Esophagus muscularis mucosa (tissue), 4 donors: ENCODE measurements at regions not wholly inside any gene's neighbourhood (a gene's known extent, or its start where the extent isn't known, plus 50 kb on each side); places are given as distances from the start of the nearest gene placed in this dataset.

Experiments used
- DNase-seq: peaks from one replicate; pipeline ENCODE4 v3.0.0-alpha.2; 2017; ENCODE audit errors: extremely low spot score
- H3K27ac ChIP-seq, 4 donors: fragments of 200-600 bp; sonication (generic); replicated peaks in 1 of 4; 1 replicate in 3 of 4; 2 replicates in 1 of 4; pipeline ENCODE4 v1.5.1; 2016 to 2019; ENCODE audit warnings: mild to moderate bottlenecking in 1 of 4
- H3K27me3 ChIP-seq, 4 donors: fragments of 200-600 bp; sonication (generic); one replicate each; pipeline versions ENCODE4 v1.5.1 to v1.6.0; 2016 to 2019
- H3K36me3 ChIP-seq, 4 donors: fragments of 200-600 bp; sonication (generic); one replicate each; pipeline ENCODE4 v1.5.1; 2016 to 2019
- H3K4me1 ChIP-seq, 4 donors: fragments of 200-600 bp; sonication (generic); one replicate each; pipeline ENCODE4 v1.5.1; 2016 to 2019
- H3K4me3 ChIP-seq, 4 donors: fragments of 200-600 bp; sonication (generic); 1 replicate in 2 of 4; 2 replicates in 2 of 4; pipeline ENCODE4 v1.5.1; 2016 to 2019; ENCODE audit warnings: mild to moderate bottlenecking in 4 of 4, moderate library complexity in 1 of 4
- H3K9me3 ChIP-seq, 4 donors: fragments of 200-600 bp; sonication (generic); 1 replicate in 3 of 4; 2 replicates in 1 of 4; pipeline ENCODE4 v1.5.1; 2016 to 2019
- CTCF ChIP-seq, 3 experiments: fragments of 200-600 bp in 2 of 3; fragments of 450-650 bp in 1 of 3; sonication (generic) in 2 of 3; IDR thresholded peaks; one replicate each; pipeline ENCODE4 v1.5.1; 2017 to 2019; ENCODE audit warnings: antibody characterized with exemption in 3 of 3, mild to moderate bottlenecking in 2 of 3, moderate library complexity in 1 of 3
- EP300 ChIP-seq: sonication (generic); formaldehyde crosslinking; IDR thresholded peaks from one replicate; pipeline ENCODE4 v1.6.1; 2017; ENCODE audit warnings: antibody characterized with exemption
- POLR2A ChIP-seq: fragments of 450-650 bp; IDR thresholded peaks from one replicate; pipeline ENCODE4 v1.6.1; 2017; ENCODE audit warnings: antibody characterized with exemption, moderate library complexity, mild to moderate bottlenecking, low read depth
- POLR2AphosphoS5 ChIP-seq, 2 donors: sonication (generic); formaldehyde crosslinking; IDR thresholded peaks; one replicate each; pipeline ENCODE4 v1.6.1; 2017; ENCODE audit warnings: antibody characterized with exemption in 2 of 2
- WGBS: methylation state at CpG from one replicate; pipeline ENCODE4 v1.1.5; 2018; 5-methylcytosine and 5-hydroxymethylcytosine counted together
- intact Hi-C: fragments of 100-400 bp; cut with DNase I; formaldehyde crosslinking; loops from one replicate; pipeline ENCODE4 v1.15.1; 2023

- peaks cover 0 to 49% (median 0%) of the 10 kb centered on the region in 4 donors for H3K27me3 ChIP-seq
- DNase-seq: no peak
- H3K36me3 ChIP-seq: no peaks in the 10 kb centered on the region
- 56% methylated on average over 5 of the region's 5 CpGs for WGBS
- no peaks in the 10 kb centered on the region for H3K9me3 ChIP-seq
- no peak overlapping the region for H3K4me3 ChIP-seq
- intact Hi-C loops: no loop called here
- no peak overlapping the region for H3K27ac ChIP-seq
- no peaks in the 10 kb centered on the region for H3K4me1 ChIP-seq
- no peak for TF ChIP-seq EP300
- TF ChIP-seq POLR2A: no peak
- TF ChIP-seq CTCF (IDR thresholded peaks at IDR 0.05): no peak
- no peak for TF ChIP-seq POLR2AphosphoS5 (IDR thresholded peaks at IDR 0.05)
These were observed 238.3 kb upstream of the SDK2 start for GRCh38 chr17:73882590-73882989.

- no peaks in the 10 kb centered on the region for H3K9me3 ChIP-seq
- no peak overlapping the region for H3K27ac ChIP-seq
- no peak overlapping the region for H3K4me3 ChIP-seq
- 82% methylated on average over 9 of the region's 10 CpGs for WGBS
- H3K4me1 ChIP-seq: no peaks in the 10 kb centered on the region
- intact Hi-C loops: no loop called here
- DNase-seq: no peak
- H3K36me3 ChIP-seq: no peaks in the 10 kb centered on the region
- H3K27me3 ChIP-seq: peaks cover 0 to 49% (median 0%) of the 10 kb centered on the region in 4 donors
- TF ChIP-seq EP300 (no peak), POLR2AphosphoS5 (IDR thresholded peaks at IDR 0.05) (no peak), CTCF (IDR thresholded peaks at IDR 0.05) (no peak), POLR2A (no peak)
These were observed 238.9 kb upstream of the SDK2 start for GRCh38 chr17:73883175-73883574.

- no peaks in the 10 kb centered on the region for H3K36me3 ChIP-seq
- H3K27me3 ChIP-seq: peaks cover 0 to 25% (median 0%) of the 10 kb centered on the region in 4 donors
- intact Hi-C loops: no loop called here
- WGBS: 83% methylated on average over 3 of the region's 3 CpGs
- H3K27ac ChIP-seq: no peak overlapping the region
- H3K9me3 ChIP-seq: peaks cover 0 to 8% (median 0%) of the 10 kb centered on the region in 4 donors
- TF ChIP-seq POLR2AphosphoS5 (IDR thresholded peaks at IDR 0.05): no peak
- TF ChIP-seq CTCF (IDR thresholded peaks at IDR 0.05): no peak
- H3K4me1 ChIP-seq: no peaks in the 10 kb centered on the region
- DNase-seq: no peak
- no peak overlapping the region for H3K4me3 ChIP-seq
These were observed 243.5 kb upstream of the SDK2 start for GRCh38 chr17:73887739-73888138.

- H3K36me3 ChIP-seq: no peaks in the 10 kb centered on the region
- H3K27ac ChIP-seq: no peak overlapping the region
- DNase-seq: no peak
- no peaks in the 10 kb centered on the region for H3K4me1 ChIP-seq
- intact Hi-C loops: no loop called here
- no peak overlapping the region for H3K4me3 ChIP-seq
- 70% methylated on average over 7 of the region's 7 CpGs for WGBS
- H3K9me3 ChIP-seq: peaks cover 0 to 16% (median 2%) of the 10 kb centered on the region in 4 donors
- peaks cover 0 to 24% (median 0%) of the 10 kb centered on the region in 4 donors for H3K27me3 ChIP-seq
- TF ChIP-seq POLR2A (no peak), EP300 (no peak), CTCF (IDR thresholded peaks at IDR 0.05) (no peak), POLR2AphosphoS5 (IDR thresholded peaks at IDR 0.05) (no peak)
These were observed 244.6 kb upstream of the SDK2 start for GRCh38 chr17:73888862-73889261.

GRCh38 chr17:73889439-73889838 lies 245.2 kb upstream of the SDK2 start:
- TF ChIP-seq POLR2AphosphoS5 (IDR thresholded peaks at IDR 0.05): no peak
- TF ChIP-seq EP300: no peak
- no peak for TF ChIP-seq POLR2A
- TF ChIP-seq CTCF (IDR thresholded peaks at IDR 0.05): no peak
- DNase-seq: no peak
- Histone ChIP-seq H3K9me3 (peaks cover 0 to 16% (median 2%) of the 10 kb centered on the region in 4 donors), H3K4me1 (no peaks in the 10 kb centered on the region), H3K36me3 (no peaks in the 10 kb centered on the region), H3K4me3 (no peak overlapping the region), H3K27me3 (peaks cover 0 to 18% (median 0%) of the 10 kb centered on the region in 4 donors), H3K27ac (no peak overlapping the region)
- WGBS: 92% methylated on average over 2 of the region's 2 CpGs
- intact Hi-C loops: no loop called here
